GM18519 (cell line): ENCODE measurements at regions not wholly inside any gene's neighbourhood (a gene's known extent, or its start where the extent isn't known, plus 50 kb on each side); places are given as distances from the start of the nearest gene placed in this dataset.
"Not testable (repeated sequence)": the region's sequence is repeated elsewhere in the genome, so short reads cannot be mapped to it uniquely, and the experiment has no call there.

Source experiments
- ATAC-seq: cut with Tn5 transposase; IDR thresholded peaks from one replicate; pipeline ENCODE4 v1.9.1; 2021; ENCODE audit warnings: mild to moderate bottlenecking, moderate library complexity; ENCODE audit not compliant: unreplicated experiment, low FRiP score

DNA sequence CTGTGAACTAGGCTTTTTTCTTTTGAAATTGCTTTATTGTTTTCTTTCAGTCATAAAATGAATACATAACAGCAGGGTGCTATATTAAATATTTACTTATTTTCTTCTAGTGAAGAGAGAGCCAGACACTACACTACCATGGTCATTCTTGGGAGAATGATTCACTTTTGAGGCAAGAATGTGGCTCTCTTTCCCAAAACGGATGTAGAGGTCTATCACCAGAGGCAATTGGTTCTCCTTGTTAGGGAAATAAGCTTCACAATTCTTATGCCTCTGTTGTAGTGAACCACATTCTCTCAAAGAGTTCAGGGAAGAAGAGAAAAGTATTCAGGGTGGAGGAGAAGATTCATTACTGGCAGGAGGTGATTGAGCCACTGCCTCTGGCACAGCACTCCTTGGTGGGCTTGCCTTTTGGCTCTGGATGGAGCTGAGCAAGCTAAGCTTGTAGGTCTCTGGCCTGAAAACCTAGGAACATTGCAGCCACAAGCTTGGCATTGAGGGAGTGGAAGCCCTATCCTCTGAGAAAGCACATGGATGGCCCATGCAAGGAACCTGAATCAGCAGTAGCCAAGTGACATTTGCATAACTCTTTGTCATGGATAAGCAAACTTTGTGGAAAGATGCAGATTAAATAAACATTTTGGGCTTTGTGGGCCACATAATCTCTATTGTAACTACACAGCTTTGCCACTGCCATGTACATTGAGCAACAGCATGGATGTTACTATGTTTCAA lies 179.0 kb upstream of the TNC start:
- no peak for ATAC-seq

GRCh38 chr9:115300116-115300515 lies 182.2 kb upstream of the TNC start:
- no peak for ATAC-seq

GRCh38 chr9:115300874-115301273 lies 182.9 kb upstream of the TNC start:
- no peak for ATAC-seq

- ATAC-seq = no peak
These were observed 183.6 kb upstream of the TNC start for GRCh38 chr9:115301581-115301980.

- no peak for ATAC-seq
These were observed 187.6 kb upstream of the TNC start for GRCh38 chr9:115305543-115305942.

GRCh38 chr9:115306865-115307264 lies 188.9 kb upstream of the TNC start:
- no peak for ATAC-seq

- no peak for ATAC-seq
These were observed 195.6 kb upstream of the TNC start for GRCh38 chr9:115313545-115313944.

DNA sequence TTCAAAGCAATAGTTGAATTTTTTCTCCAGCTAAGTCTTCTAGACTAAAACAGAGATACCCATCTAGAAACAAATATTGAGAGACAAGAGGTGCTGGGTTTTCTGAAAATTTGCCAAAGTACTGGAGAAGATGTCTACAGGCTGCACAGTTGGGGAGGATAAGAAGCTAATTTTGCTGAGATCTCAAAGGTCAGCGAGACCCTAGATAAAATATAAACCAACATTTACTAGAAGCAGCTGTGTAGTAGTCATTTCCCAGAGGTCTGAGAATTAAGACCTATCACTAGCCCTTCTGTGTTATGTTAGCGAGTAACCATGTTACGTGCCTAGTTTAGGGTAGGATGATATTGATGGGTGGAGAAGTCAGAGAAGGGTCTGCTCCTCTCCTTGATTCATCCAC lies 208.5 kb upstream of the TNC start:
- no peak for ATAC-seq

DNA sequence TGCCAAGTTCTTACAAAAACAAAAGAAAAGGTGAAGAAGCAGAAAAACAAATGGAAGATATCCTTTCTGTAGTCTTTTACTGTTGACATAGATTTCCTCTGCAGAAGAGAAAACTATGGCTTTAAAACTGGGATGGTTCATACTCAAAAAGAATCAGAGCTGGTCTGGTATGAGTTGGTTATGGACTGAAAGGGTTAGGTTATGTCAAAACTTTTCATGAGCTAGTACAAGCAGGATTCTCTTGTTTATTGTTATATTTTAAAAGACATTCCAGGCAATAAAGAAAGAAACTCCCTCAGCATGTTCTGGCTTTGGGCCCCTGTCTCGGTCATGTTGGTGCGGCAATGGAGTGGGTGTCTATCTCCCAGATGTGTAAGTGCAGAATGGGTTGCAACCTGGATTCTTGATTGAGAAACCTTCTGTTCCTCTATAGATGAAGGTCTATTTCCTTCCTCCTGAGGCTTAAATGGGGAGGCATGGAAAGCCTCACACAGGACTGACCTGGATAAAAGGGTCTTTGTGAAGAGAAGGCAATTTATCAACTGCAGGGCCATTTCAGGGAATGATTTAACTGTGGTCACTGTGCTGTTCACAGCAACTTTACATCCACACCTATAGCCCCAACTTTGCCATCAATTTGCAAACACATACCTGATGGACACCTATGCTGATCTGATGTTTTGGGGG lies 209.6 kb upstream of the TNC start:
- no peak for ATAC-seq

DNA sequence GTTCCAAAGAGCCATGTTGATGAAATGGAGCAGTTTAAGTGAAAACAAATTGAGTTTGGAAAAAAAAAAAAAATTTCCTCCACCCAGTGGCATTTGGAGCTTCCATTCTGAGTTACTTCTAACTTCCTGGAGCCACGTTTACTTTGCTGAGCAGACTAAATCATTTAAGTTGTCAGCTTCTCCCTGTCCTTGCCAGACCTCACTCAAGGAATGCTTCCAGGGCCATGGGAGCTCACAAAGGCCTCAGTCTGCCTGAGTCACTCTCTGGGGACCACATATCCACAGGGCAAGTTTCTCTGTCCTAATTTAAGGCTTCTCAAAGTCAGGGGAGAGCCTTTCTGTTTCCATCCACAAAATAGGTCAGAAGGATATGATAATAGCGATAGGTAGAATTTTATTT lies 210.3 kb upstream of the TNC start:
- ATAC-seq = no peak

DNA sequence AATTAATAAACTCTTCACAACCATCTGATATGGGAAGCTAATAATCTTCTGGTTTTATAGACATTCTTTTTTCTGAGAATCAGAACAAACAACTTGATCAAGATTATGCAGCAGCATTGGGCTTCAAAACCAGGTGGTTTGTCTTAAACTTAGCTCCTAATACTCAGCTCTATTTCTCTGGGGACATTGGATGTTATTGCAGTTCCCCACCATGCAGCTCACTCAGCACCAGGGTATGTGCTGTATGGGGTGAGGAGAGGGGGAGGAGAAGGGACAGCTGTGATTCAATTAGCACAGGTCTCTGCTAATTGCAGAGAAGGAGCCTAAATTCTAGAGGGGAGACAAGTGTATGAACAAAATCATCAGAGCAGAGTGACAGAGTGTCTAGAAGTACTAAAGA lies 210.7 kb upstream of the TNC start:
- ATAC-seq = no peak

DNA sequence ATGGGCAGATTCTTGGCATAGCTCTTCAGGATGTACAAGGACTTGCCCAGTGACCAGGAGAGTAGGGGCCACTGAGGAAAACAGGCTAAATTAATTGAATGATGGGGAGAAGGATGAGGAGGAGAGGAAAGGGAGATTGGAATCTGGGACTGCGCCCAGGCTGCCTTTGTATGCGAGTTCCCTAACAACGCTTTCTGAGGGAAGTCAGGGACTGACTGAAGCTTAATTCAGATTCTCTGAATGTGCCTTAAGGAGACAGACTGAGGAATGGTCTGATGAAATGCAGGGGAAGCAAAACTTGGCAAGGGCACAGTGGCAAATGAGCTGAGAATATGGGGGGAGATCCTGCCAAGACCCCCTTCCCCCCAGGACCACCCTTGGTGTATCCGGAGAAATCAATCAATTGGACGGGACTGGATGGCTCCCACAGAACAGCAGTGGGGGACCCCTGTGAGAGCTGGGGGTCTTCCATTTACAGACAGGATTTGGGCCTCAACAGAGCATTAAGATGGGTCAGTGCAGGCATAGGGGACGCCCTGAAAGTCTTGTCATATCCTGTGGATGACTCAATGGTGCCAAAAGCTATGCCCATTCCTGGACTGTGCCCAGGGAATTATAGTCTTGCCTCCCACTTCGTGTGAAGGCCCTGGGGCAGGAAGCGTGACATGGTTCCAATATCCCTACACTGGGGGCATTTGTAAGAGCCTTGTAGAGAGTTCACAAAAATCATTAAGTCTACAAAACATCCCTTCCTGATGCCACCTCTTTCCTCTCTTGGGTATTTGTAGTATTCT lies 215.5 kb upstream of the TNC start:
- no peak for ATAC-seq

- ATAC-seq = no peak
These were observed 217.5 kb upstream of the TNC start for GRCh38 chr9:115335439-115335838.

DNA sequence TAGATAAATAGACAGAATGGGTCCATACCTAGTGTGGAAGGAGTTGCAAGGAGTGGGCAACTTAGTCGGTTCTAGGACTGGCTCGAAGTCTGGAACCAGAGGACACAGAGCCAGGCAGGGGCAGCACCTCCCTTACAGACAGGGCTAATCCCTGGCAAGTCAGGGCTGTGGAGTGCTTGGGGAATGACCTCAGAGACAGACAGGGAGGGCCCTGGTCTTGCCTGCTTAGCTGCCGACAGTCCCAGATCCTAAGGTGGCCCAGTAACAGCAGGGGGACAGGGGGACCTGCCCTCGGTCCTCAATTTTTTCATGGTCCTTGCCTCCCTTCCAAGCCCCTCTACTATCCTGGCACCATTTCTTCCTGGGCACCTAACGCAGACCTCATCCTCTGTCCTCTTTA lies 222.4 kb upstream of the TNC start:
- ATAC-seq = no peak

DNA sequence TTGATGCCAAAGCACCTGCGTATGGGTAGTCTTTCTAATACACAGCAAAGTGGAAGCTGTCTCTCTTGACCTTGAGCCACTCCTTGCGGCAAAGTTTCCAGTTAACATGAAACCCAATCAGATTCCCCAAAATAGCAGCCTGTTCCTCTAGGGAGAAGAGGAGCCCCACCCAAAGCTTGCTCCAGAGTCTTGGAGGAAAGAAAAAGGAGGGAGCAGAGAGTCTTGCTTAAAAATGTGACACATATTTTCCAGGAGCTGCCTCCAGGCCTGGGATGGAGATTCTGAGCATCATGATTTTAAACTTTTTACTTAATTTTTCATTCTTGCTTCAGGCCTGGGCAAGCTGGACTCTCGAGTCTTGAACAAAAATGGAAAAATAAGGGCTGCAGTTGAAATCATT lies 223.5 kb upstream of the TNC start:
- no peak for ATAC-seq

- ATAC-seq = not testable (repeated sequence)
These were observed 229.8 kb upstream of the TNC start for GRCh38 chr9:115347776-115348175.

- ATAC-seq = not testable (repeated sequence)
These were observed 231.0 kb upstream of the TNC start for GRCh38 chr9:115348936-115349335.

GRCh38 chr9:115349542-115349941 lies 231.6 kb upstream of the TNC start:
- ATAC-seq = no peak

- ATAC-seq = no peak
These were observed 232.6 kb upstream of the TNC start for GRCh38 chr9:115350548-115350947.

DNA sequence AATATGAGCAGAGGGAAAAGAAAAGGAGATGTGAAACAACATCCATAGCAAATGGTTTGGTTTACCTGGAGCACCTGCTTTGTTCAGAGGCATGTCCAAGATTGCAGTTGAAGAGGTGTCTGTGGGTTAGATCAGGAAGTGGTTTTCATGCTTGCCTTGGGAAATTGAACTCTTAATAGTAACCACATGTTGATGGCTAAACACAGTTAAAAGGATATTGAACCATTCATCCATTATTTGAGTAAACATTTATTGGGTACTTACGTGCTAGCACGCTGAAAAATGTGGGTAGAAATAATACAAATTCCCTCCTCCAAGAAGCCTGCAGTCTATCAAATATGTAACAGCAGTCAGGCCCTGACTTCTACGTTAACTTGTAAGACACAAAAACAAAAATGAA lies 235.7 kb upstream of the TNC start:
- ATAC-seq = no peak

- no peak for ATAC-seq
These were observed 239.9 kb upstream of the TNC start for GRCh38 chr9:115357821-115358220.
